ENCODE measurements at regions not wholly inside any gene's neighbourhood (a gene's known extent, or its start where the extent isn't known, plus 50 kb on each side); places are given as distances from the start of the nearest gene placed in this dataset.
"Not testable (repeated sequence)": the region's sequence is repeated elsewhere in the genome, so short reads cannot be mapped to it uniquely, and the experiment has no call there.

- DNase-seq (ENCODE audit: low read depth in 1 of 2, low spot score in 1 of 2): not testable (repeated sequence)
Measured at GRCh38 chr7:113263215-113263742, 144.9 kb upstream of the SMIM30 start.

- no peak for DNase-seq (ENCODE audit: low read depth in 1 of 2, low spot score in 1 of 2)
Measured at GRCh38 chr7:113256883-113257531, 138.7 kb upstream of the SMIM30 start.

GRCh38 chr7:113247198-113247597 lies 128.8 kb upstream of the SMIM30 start:
- DNase-seq (ENCODE audit: low read depth in 1 of 2, low spot score in 1 of 2): no peak

- DNase-seq (ENCODE audit: low read depth in 1 of 2, low spot score in 1 of 2): no peak
Measured at GRCh38 chr7:113246738-113247137, 128.4 kb upstream of the SMIM30 start.

GRCh38 chr7:113232885-113233284 lies 114.5 kb upstream of the SMIM30 start:
- DNase-seq (ENCODE audit: low read depth in 1 of 2, low spot score in 1 of 2): no peak

- DNase-seq (ENCODE audit: low read depth in 1 of 2, low spot score in 1 of 2): no peak
Measured at GRCh38 chr7:113230691-113231090, 112.3 kb upstream of the SMIM30 start.

GRCh38 chr7:113217314-113217713 lies 99.0 kb upstream of the SMIM30 start:
- DNase-seq (ENCODE audit: low read depth in 1 of 2, low spot score in 1 of 2): no peak

GRCh38 chr7:113216038-113216437 lies 97.7 kb upstream of the SMIM30 start:
- DNase-seq (ENCODE audit: low read depth in 1 of 2, low spot score in 1 of 2): no peak

- DNase-seq (ENCODE audit: low read depth in 1 of 2, low spot score in 1 of 2): no peak
Measured at GRCh38 chr7:113209449-113210203, 91.3 kb upstream of the SMIM30 start.

GRCh38 chr7:113207931-113208330 lies 89.6 kb upstream of the SMIM30 start:
- DNase-seq (ENCODE audit: low read depth in 1 of 2, low spot score in 1 of 2): no peak

GRCh38 chr7:113207441-113207840 lies 89.1 kb upstream of the SMIM30 start:
- no peak for DNase-seq (ENCODE audit: low read depth in 1 of 2, low spot score in 1 of 2)

- no peak for DNase-seq (ENCODE audit: low read depth in 1 of 2, low spot score in 1 of 2)
Measured at GRCh38 chr7:113204415-113204814, 86.1 kb upstream of the SMIM30 start.

- no peak for DNase-seq (ENCODE audit: low read depth in 1 of 2, low spot score in 1 of 2)
Measured at GRCh38 chr7:113202284-113202683, 83.9 kb upstream of the SMIM30 start.

GRCh38 chr7:113200281-113200680 lies 81.9 kb upstream of the SMIM30 start:
- DNase-seq (ENCODE audit: low read depth in 1 of 2, low spot score in 1 of 2): no peak

- no peak for DNase-seq (ENCODE audit: low read depth in 1 of 2, low spot score in 1 of 2)
Measured at GRCh38 chr7:113199841-113200240, 81.5 kb upstream of the SMIM30 start.

GRCh38 chr7:113199136-113199535 lies 80.8 kb upstream of the SMIM30 start:
- DNase-seq (ENCODE audit: low read depth in 1 of 2, low spot score in 1 of 2): no peak

GRCh38 chr7:113198226-113198625 lies 79.9 kb upstream of the SMIM30 start:
- DNase-seq (ENCODE audit: low read depth in 1 of 2, low spot score in 1 of 2): no peak

GRCh38 chr7:113197274-113197673 lies 78.9 kb upstream of the SMIM30 start:
- DNase-seq (ENCODE audit: low read depth in 1 of 2, low spot score in 1 of 2): no peak

- DNase-seq (ENCODE audit: low read depth in 1 of 2, low spot score in 1 of 2): no peak
Measured at GRCh38 chr7:113188396-113188795, 70.0 kb upstream of the SMIM30 start.

- DNase-seq (ENCODE audit: low read depth in 1 of 2, low spot score in 1 of 2): no peak
Measured at GRCh38 chr7:113179313-113179712, 61.0 kb upstream of the SMIM30 start.

GRCh38 chr7:113176836-113177235 lies 58.5 kb upstream of the SMIM30 start:
- DNase-seq (ENCODE audit: low read depth in 1 of 2, low spot score in 1 of 2): no peak

- not testable (repeated sequence) for DNase-seq (ENCODE audit: low read depth in 1 of 2, low spot score in 1 of 2)
Measured at GRCh38 chr7:113176180-113176579, 57.8 kb upstream of the SMIM30 start.
